MM.1S (cell line): ENCODE measurements at regions not wholly inside any gene's neighbourhood (a gene's known extent, or its start where the extent isn't known, plus 50 kb on each side); places are given as distances from the start of the nearest gene placed in this dataset.

Source experiments
- DNase-seq: peaks from one replicate; pipeline ENCODE4 v3.0.0-alpha.2; 2015
- H2AFZ ChIP-seq: fragments of 300-600 bp; sonication (generic); 2 replicates; pipeline ENCODE4 v1.6.0; 2016; ENCODE audit warnings: antibody characterized with exemption, low read length
- H3F3A ChIP-seq: fragments of 300-600 bp; sonication (generic); 2 replicates; pipeline ENCODE4 v1.6.1; 2016; ENCODE audit warnings: mild to moderate bottlenecking, antibody characterized with exemption, low read length, moderate library complexity, mixed read lengths; ENCODE audit not compliant: insufficient read depth
- H3K27ac ChIP-seq: fragments of 300-600 bp; sonication (generic); 2 replicates; pipeline ENCODE4 v1.5.1; 2016; ENCODE audit warnings: mild to moderate bottlenecking, low read length
- H3K27me3 ChIP-seq: fragments of 300-600 bp; sonication (generic); replicated peaks from 2 replicates; pipeline ENCODE4 v1.6.0; 2016; ENCODE audit warnings: low read length; ENCODE audit not compliant: insufficient read depth
- H3K36me3 ChIP-seq: fragments of 300-600 bp; sonication (generic); replicated peaks from 2 replicates; pipeline ENCODE4 v1.6.1; 2016; ENCODE audit warnings: mild to moderate bottlenecking, low read length, mixed read lengths; ENCODE audit not compliant: insufficient read depth
- H3K4me1 ChIP-seq: fragments of 300-600 bp; sonication (generic); 2 replicates; pipeline ENCODE4 v1.6.1; 2016; ENCODE audit warnings: low read length, mixed read lengths
- H3K4me2 ChIP-seq: fragments of 300-600 bp; sonication (generic); 2 replicates; pipeline ENCODE4 v1.6.0; 2016; ENCODE audit warnings: low read depth, low read length
- H3K4me3 ChIP-seq: fragments of 300-600 bp; sonication (generic); 2 replicates; pipeline ENCODE4 v1.5.1; 2016; ENCODE audit warnings: low read length, mixed read lengths
- H3K79me2 ChIP-seq: fragments of 300-600 bp; sonication (generic); 2 replicates; pipeline ENCODE4 v1.6.1; 2016; ENCODE audit warnings: mixed run types, low read length, mixed read lengths
- H3K9ac ChIP-seq: fragments of 300-600 bp; sonication (generic); 2 replicates; pipeline ENCODE4 v1.6.1; 2016; ENCODE audit warnings: low read length, mixed read lengths
- H3K9me2 ChIP-seq: fragments of 300-600 bp; sonication (generic); replicated peaks from 2 replicates; pipeline ENCODE4 v1.6.1; 2016; ENCODE audit warnings: mild to moderate bottlenecking, low read length, mixed read lengths; ENCODE audit not compliant: insufficient read depth
- H3K9me3 ChIP-seq: fragments of 300-600 bp; sonication (generic); replicated peaks from 2 replicates; pipeline ENCODE4 v1.6.1; 2016; ENCODE audit warnings: mild to moderate bottlenecking, low read length, mixed read lengths; ENCODE audit not compliant: insufficient read depth
- H4K20me1 ChIP-seq: fragments of 300-600 bp; sonication (generic); 2 replicates; pipeline ENCODE4 v1.6.1; 2016; ENCODE audit warnings: mild to moderate bottlenecking, low read length, moderate library complexity, mixed read lengths; ENCODE audit not compliant: insufficient read depth
- CTCF ChIP-seq: fragments of 300-600 bp; sonication (generic); IDR thresholded peaks from 2 replicates; pipeline ENCODE4 v1.5.1; 2016; ENCODE audit warnings: antibody characterized with exemption, low read length, mixed read lengths
- EZH2 ChIP-seq: fragments of 300-600 bp; sonication (generic); optimal IDR thresholded peaks from 2 replicates; pipeline ENCODE3; 2017; ENCODE audit warnings: low read depth, mild to moderate bottlenecking, antibody characterized with exemption, low read length, mixed read lengths
- EZH2phosphoT487 ChIP-seq: fragments of 300-600 bp; sonication (generic); IDR thresholded peaks from 2 replicates; pipeline ENCODE4 v1.6.1; 2018; ENCODE audit warnings: antibody characterized with exemption, low read length

- no peaks in the 10 kb centered on the region for H3K27me3 ChIP-seq
- H2AFZ ChIP-seq = no peak overlapping the region
- no peaks in the 10 kb centered on the region for H4K20me1 ChIP-seq
- H3K9me2 ChIP-seq = no peaks in the 10 kb centered on the region
- no peak overlapping the region for H3K4me3 ChIP-seq
- H3K36me3 ChIP-seq = no peaks in the 10 kb centered on the region
- H3K9ac ChIP-seq = no peak overlapping the region
- H3F3A ChIP-seq = no peaks in the 10 kb centered on the region
- no peak for DNase-seq
- H3K4me1 ChIP-seq = no peaks in the 10 kb centered on the region
- H3K9me3 ChIP-seq = no peaks in the 10 kb centered on the region
- no peak overlapping the region for H3K27ac ChIP-seq
- H3K79me2 ChIP-seq = no peaks in the 10 kb centered on the region
- H3K4me2 ChIP-seq = no peak overlapping the region
- TF ChIP-seq EZH2phosphoT487 (no peak), CTCF (peak; percentile 53)
These were observed 63.6 kb upstream of the PWP1 start for GRCh38 chr12:107622001-107622400.

- Histone ChIP-seq H3K36me3 (no peaks in the 10 kb centered on the region), H3K27me3 (no peaks in the 10 kb centered on the region), H3K9me3 (no peaks in the 10 kb centered on the region), H3K9me2 (no peaks in the 10 kb centered on the region), H3K4me1 (no peaks in the 10 kb centered on the region), H3K79me2 (no peaks in the 10 kb centered on the region), H3K4me3 (no peak overlapping the region), H4K20me1 (no peaks in the 10 kb centered on the region), H2AFZ (no peak overlapping the region), H3K27ac (no peak overlapping the region), H3K9ac (no peak overlapping the region), H3K4me2 (no peak overlapping the region), H3F3A (no peaks in the 10 kb centered on the region)
- DNase-seq = no peak
- TF ChIP-seq EZH2 (no peak), EZH2phosphoT487 (no peak), CTCF (no peak)
These were observed 61.1 kb upstream of the PWP1 start for GRCh38 chr12:107624493-107624892.

GRCh38 chr12:107631715-107632114 is 53.9 kb upstream of the PWP1 start:
- Histone ChIP-seq H3K4me2 (no peak overlapping the region), H3F3A (no peaks in the 10 kb centered on the region), H3K36me3 (no peaks in the 10 kb centered on the region), H3K27me3 (no peaks in the 10 kb centered on the region), H3K9me2 (no peaks in the 10 kb centered on the region), H3K9ac (no peak overlapping the region), H3K4me3 (no peak overlapping the region), H3K79me2 (no peaks in the 10 kb centered on the region), H3K27ac (no peak overlapping the region), H2AFZ (no peak overlapping the region), H4K20me1 (no peaks in the 10 kb centered on the region), H3K9me3 (no peaks in the 10 kb centered on the region), H3K4me1 (no peaks in the 10 kb centered on the region)
- TF ChIP-seq EZH2 = no peak
- no peak for TF ChIP-seq EZH2phosphoT487
- TF ChIP-seq CTCF = no peak
- DNase-seq = no peak
